GM12878 (cell line): ENCODE measurements at regions not wholly inside any gene's neighbourhood (a gene's known extent, or its start where the extent isn't known, plus 50 kb on each side); places are given as distances from the start of the nearest gene placed in this dataset.

ENCODE experiments used
- ATAC-seq: fragments of 200-7000 bp; cut with Tn5 transposase; 3 replicates; pipeline ENCODE4 v1.9.1; 2020; ENCODE audit warnings: mild to moderate bottlenecking, moderate library complexity
- BruUV-seq: library from RNA; stranded (reverse); fragments of 400-500 nt; replicated peaks from 2 replicates; lab custom pipeline; 2021; lab: Mats Ljungman, UMichigan
- CTCF ChIA-PET: fragments of 300-600 bp; sonication (Branson Sonifier 250); formaldehyde crosslinking; extraction: SDS; loops from one replicate; lab custom pipeline; 2021; ENCODE audit warnings: inconsistent platforms; lab: Yijun Ruan, JAX
- POLR2A ChIA-PET: fragments of 350-600 bp; formaldehyde crosslinking; extraction: SDS; loops from one replicate; lab custom pipeline; 2021; ENCODE audit warnings: inconsistent platforms; lab: Charles Lee
- RAD21 ChIA-PET: fragments of 300-600 bp; sonication (Branson Sonifier 250); formaldehyde crosslinking; loops from one replicate; lab custom pipeline; 2023; ENCODE audit warnings: antibody characterized with exemption; ENCODE audit not compliant: unreplicated experiment; lab: Charles Lee
- SMC1A ChIA-PET: fragments of 300-600 bp; sonication (Branson Sonifier 250); formaldehyde crosslinking; loops from one replicate; lab custom pipeline; 2023; ENCODE audit not compliant: unreplicated experiment, uncharacterized antibody; lab: Charles Lee
- DNase-seq: peaks from one replicate; pipeline ENCODE4 v3.0.0-alpha.2; 2011; ENCODE audit warnings: low read depth, low spot score
- FAIRE-seq: peaks from 3 replicates; lab custom pipeline; 2011; peaks lifted over from hg19 to GRCh38; lab: Jason Lieb, UNC
- H2AFZ ChIP-seq: 2 replicates; pipeline ENCODE4 v1.6.0; 2011; ENCODE audit warnings: low read depth, low read length, control low read depth; ENCODE audit not compliant: control insufficient read depth
- H3K27ac ChIP-seq: 2 replicates; pipeline ENCODE4 v1.5.1; 2011; ENCODE audit warnings: control low read depth; ENCODE audit not compliant: control insufficient read depth, insufficient read depth
- H3K27me3 ChIP-seq, 2 experiments: replicated peaks in 1 of 2; 2 replicates each; pipeline versions ENCODE4 v1.6.0 to v1.6.1; 2011; ENCODE audit warnings: low read length in 1 of 2; ENCODE audit not compliant: control insufficient read depth in 2 of 2, insufficient read depth in 2 of 2
- H3K36me3 ChIP-seq, 2 experiments: 2 replicates each; pipeline ENCODE4 v1.5.1; 2011; ENCODE audit warnings: low read length in 1 of 2; ENCODE audit not compliant: control insufficient read depth in 2 of 2, insufficient read depth in 2 of 2
- H3K4me1 ChIP-seq: 2 replicates; pipeline ENCODE4 v1.6.1; 2011; ENCODE audit warnings: mild to moderate bottlenecking, low read length, moderate library complexity, mixed read lengths; ENCODE audit not compliant: control insufficient read depth, insufficient read depth
- H3K4me2 ChIP-seq: 2 replicates; pipeline ENCODE4 v1.6.0; 2011; ENCODE audit warnings: control low read depth; ENCODE audit not compliant: control insufficient read depth, insufficient read depth
- H3K4me3 ChIP-seq: fragments of 200-600 bp; sonication (generic); 2 replicates; pipeline ENCODE4 v1.5.1; 2016
- H3K79me2 ChIP-seq: 2 replicates; pipeline ENCODE4 v1.6.0; 2011; ENCODE audit warnings: low read length; ENCODE audit not compliant: control insufficient read depth, insufficient read depth
- H3K9ac ChIP-seq: 2 replicates; pipeline ENCODE4 v1.8.0; 2011; ENCODE audit warnings: low read length, control low read depth, mixed read lengths; ENCODE audit not compliant: control insufficient read depth, insufficient read depth
- H3K9me3 ChIP-seq: replicated peaks from 3 replicates; pipeline ENCODE4 v1.5.1; 2011; ENCODE audit warnings: mild to moderate bottlenecking, low read length; ENCODE audit not compliant: control insufficient read depth, insufficient read depth
- H4K20me1 ChIP-seq: 2 replicates; pipeline ENCODE4 v1.6.0; 2011; ENCODE audit not compliant: control insufficient read depth, insufficient read depth
- BACH1 ChIP-seq: fragments of 450-650 bp; IDR thresholded peaks from 2 replicates; pipeline ENCODE4 v1.6.1; 2017; ENCODE audit warnings: mild to moderate bottlenecking, borderline replicate concordance
- BCL3 ChIP-seq: IDR thresholded peaks from 2 replicates; pipeline ENCODE4 v1.6.1; 2011; ENCODE audit warnings: borderline replicate concordance, low read depth, mild to moderate bottlenecking, moderate library complexity, low read length; ENCODE audit not compliant: insufficient read depth, poor library complexity, severe bottlenecking
- CBX5 ChIP-seq: sonication (generic); IDR thresholded peaks from 2 replicates; pipeline ENCODE4 v1.6.1; 2016; ENCODE audit warnings: low read depth, moderate library complexity, mild to moderate bottlenecking, inconsistent platforms
- CTCF ChIP-seq, 3 experiments: IDR thresholded peaks in 2 of 3; conservative IDR thresholded peaks in 1 of 3; 2 replicates each; pipeline ENCODE4 v1.5.1; 2011; ENCODE audit warnings: low read depth in 3 of 3, low read length in 3 of 3, mild to moderate bottlenecking in 3 of 3, control low read depth in 2 of 3, moderate library complexity in 2 of 3, inconsistent platforms in 1 of 3, mixed read lengths in 1 of 3; ENCODE audit not compliant: control insufficient read depth in 2 of 3, insufficient read depth in 1 of 3; ENCODE audit errors: extremely low read depth in 1 of 3
- ESRRA ChIP-seq: IDR thresholded peaks from 2 replicates; pipeline ENCODE4 v1.6.1; 2012; ENCODE audit warnings: mild to moderate bottlenecking, low read length, improper control_type of control experiment
- EZH2 ChIP-seq: IDR thresholded peaks from 2 replicates; pipeline ENCODE4 v1.6.1; 2012; ENCODE audit warnings: low read depth, mild to moderate bottlenecking, control low read depth, inconsistent platforms, low read length, borderline replicate concordance; ENCODE audit not compliant: control insufficient read depth
- HCFC1 ChIP-seq: fragments of 150-350 bp; IDR thresholded peaks from 2 replicates; pipeline ENCODE4 v1.6.1; 2014; ENCODE audit warnings: low read length
- HDAC6 ChIP-seq: fragments of 200-600 bp; sonication (generic); IDR thresholded peaks from one replicate; pipeline ENCODE4 v1.8.0; 2017; ENCODE audit warnings: antibody characterized with exemption; ENCODE audit not compliant: unreplicated experiment
- NKRF ChIP-seq: fragments of 450-650 bp; conservative IDR thresholded peaks from 2 replicates; pipeline ENCODE4 v1.6.1; 2017; ENCODE audit warnings: mild to moderate bottlenecking, moderate library complexity
- NR2F1 ChIP-seq: fragments of 450-650 bp; conservative IDR thresholded peaks from 2 replicates; pipeline ENCODE4 v1.6.1; 2017; ENCODE audit warnings: mild to moderate bottlenecking
- POU2F2 ChIP-seq: IDR thresholded peaks from 3 replicates; pipeline ENCODE4 v1.6.1; 2011; ENCODE audit warnings: low read depth, mild to moderate bottlenecking, low read length, borderline replicate concordance
- SIN3A ChIP-seq: IDR thresholded peaks from 2 replicates; pipeline ENCODE4 v1.6.1; 2012; ENCODE audit warnings: low read depth, low read length, improper control_type of control experiment
- ZBTB11 ChIP-seq: fragments of 450-650 bp; formaldehyde crosslinking; IDR thresholded peaks from 2 replicates; pipeline ENCODE4 v1.5.0; 2022; ENCODE audit warnings: mild to moderate bottlenecking, missing genetic modification characterization
- ZNF207 ChIP-seq: fragments of 450-650 bp; IDR thresholded peaks from 2 replicates; pipeline ENCODE4 v1.6.1; 2014; ENCODE audit warnings: antibody characterized with exemption, mild to moderate bottlenecking, borderline replicate concordance
- ZNF217 ChIP-seq: fragments of 450-650 bp; IDR thresholded peaks from 2 replicates; pipeline ENCODE4 v1.6.1; 2017; ENCODE audit warnings: antibody characterized with exemption, mild to moderate bottlenecking
- WGBS: methylation state at CpG from one replicate; pipeline ENCODE4 v1.1.6; 2016; ENCODE audit warnings: low lambda C conversion rate; ENCODE audit not compliant: insufficient replicate concordance, insufficient coverage; ENCODE audit errors: missing lambda C conversion rate; 5-methylcytosine and 5-hydroxymethylcytosine counted together
- in situ Hi-C: fragments of 300-500 bp; cut with MboI; formaldehyde crosslinking; loops from 9 replicates; pipeline ENCODE4 v1.14.3; 2018; ENCODE audit warnings: mixed read lengths
- intact Hi-C: fragments of 100-400 bp; cut with micrococcal nuclease; formaldehyde crosslinking; loops from one replicate; pipeline ENCODE4 v1.14.2; 2022; ENCODE audit not compliant: unreplicated experiment

GRCh38 chr9:91060520-91061343, 259.1 kb downstream of the SYK start:
- peaks cover 0 to 3% of the 10 kb centered on the region in 2 experiments; a peak in 3 of 4 replicates for H3K27me3 ChIP-seq
- DNase-seq (no peak), FAIRE-seq (no peak), ATAC-seq (no peak)
- SMC1A ChIA-PET, result no interaction called here
- H3K27ac ChIP-seq, result no peak overlapping the region
- no peak overlapping the region for H3K4me3 ChIP-seq
- no peak overlapping the region for H2AFZ ChIP-seq
- CTCF ChIA-PET, result no interaction called here
- no peaks in the 10 kb centered on the region for H4K20me1 ChIP-seq
- POLR2A ChIA-PET, result no interaction called here
- TF ChIP-seq ZBTB11 (CRISPR knock-in tag), result no peak
- no peak for TF ChIP-seq NR2F1
- no peak for TF ChIP-seq HDAC6
- no peak for TF ChIP-seq BCL3
- no peak for TF ChIP-seq ZNF217
- no peak for TF ChIP-seq NKRF
- no peak for TF ChIP-seq EZH2
- no peak for TF ChIP-seq ZNF207
- TF ChIP-seq POU2F2, result no peak
- TF ChIP-seq ESRRA, result no peak
- TF ChIP-seq CBX5, result no peak
- TF ChIP-seq SIN3A, result no peak
- TF ChIP-seq BACH1, result no peak
- no peak for TF ChIP-seq CTCF (IDR thresholded peaks at IDR 0.05 in 2 of 3, conservative IDR thresholded peaks at IDR 0.05 in 1 of 3; ENCODE audit: control insufficient read depth in 2 of 3, extremely low read depth in 1 of 3, insufficient read depth in 1 of 3, low read depth in 3 of 3, low read length in 3 of 3)
- TF ChIP-seq HCFC1, result no peak
- RAD21 ChIA-PET, result interaction anchor here (1.4 kb wide), 1 partner anchor 366 kb away, joined by 4 read pairs; no protein-coding TSS in a partner anchor
- no peaks in the 10 kb centered on the region for H3K36me3 ChIP-seq
- BruUV-seq, result no TSS peak
- H3K9me3 ChIP-seq, result no peaks in the 10 kb centered on the region
- H3K4me2 ChIP-seq, result no peak overlapping the region
- intact Hi-C loops, result no loop called here
- no peaks in the 10 kb centered on the region for H3K79me2 ChIP-seq
- in situ Hi-C loops, result no loop called here
- WGBS, result 9% methylated on average over 8 of the region's 8 CpGs
- no peak overlapping the region for H3K9ac ChIP-seq
- no peaks in the 10 kb centered on the region for H3K4me1 ChIP-seq
